GM23338 (cell line): ENCODE measurements at regions not wholly inside any gene's neighbourhood (a gene's known extent, or its start where the extent isn't known, plus 50 kb on each side); places are given as distances from the start of the nearest gene placed in this dataset.

Experiments
- ATAC-seq: fragments of 200-7000 bp; cut with Tn5 transposase; 3 replicates; pipeline ENCODE4 v1.9.1; 2020
- DNase-seq: peaks from one replicate; pipeline ENCODE4 v3.0.0-alpha.2; 2015; ENCODE audit warnings: low spot score
- H2AFZ ChIP-seq: fragments of 200-600 bp; sonication (generic); 2 replicates; pipeline ENCODE4 v1.8.0; 2016; ENCODE audit warnings: antibody characterized with exemption, mild to moderate bottlenecking, moderate library complexity
- H3F3A ChIP-seq: fragments of 200-600 bp; sonication (generic); replicated peaks from 2 replicates; pipeline ENCODE4 v1.8.0; 2017; ENCODE audit warnings: antibody characterized with exemption, mixed run types, low read depth
- H3K27ac ChIP-seq: fragments of 200-600 bp; sonication (generic); 2 replicates; pipeline ENCODE4 v1.6.1; 2016; ENCODE audit warnings: low read depth
- H3K27me3 ChIP-seq: fragments of 200-600 bp; sonication (generic); 2 replicates; pipeline ENCODE4 v1.8.0; 2016; ENCODE audit warnings: mild to moderate bottlenecking, mixed run types, moderate library complexity; ENCODE audit not compliant: insufficient read depth
- H3K36me3 ChIP-seq: fragments of 200-600 bp; sonication (generic); 2 replicates; pipeline ENCODE4 v1.8.0; 2016; ENCODE audit warnings: mild to moderate bottlenecking; ENCODE audit not compliant: insufficient read depth
- H3K4me1 ChIP-seq: fragments of 200-600 bp; sonication (generic); 2 replicates; pipeline ENCODE4 v1.8.0; 2016; ENCODE audit warnings: mild to moderate bottlenecking, moderate library complexity; ENCODE audit not compliant: insufficient read depth
- H3K4me2 ChIP-seq: fragments of 200-600 bp; sonication (generic); 2 replicates; pipeline ENCODE4 v1.7.1; 2017; ENCODE audit warnings: mixed run types
- H3K4me3 ChIP-seq: fragments of 200-600 bp; sonication (generic); 2 replicates; pipeline ENCODE4 v1.6.1; 2016; ENCODE audit warnings: mixed run types
- H3K79me2 ChIP-seq: fragments of 200-600 bp; sonication (generic); replicated peaks from 2 replicates; pipeline ENCODE4 v1.8.0; 2017; ENCODE audit warnings: mild to moderate bottlenecking; ENCODE audit not compliant: insufficient read depth
- H3K9me2 ChIP-seq: fragments of 200-600 bp; sonication (generic); 2 replicates; pipeline ENCODE4 v1.8.0; 2017; ENCODE audit not compliant: insufficient read depth
- H4K20me1 ChIP-seq: fragments of 200-600 bp; sonication (generic); replicated peaks from 2 replicates; pipeline ENCODE4 v1.8.0; 2017; ENCODE audit warnings: mild to moderate bottlenecking; ENCODE audit not compliant: insufficient read depth
- H3K27ac Mint-ChIP-seq: 2 replicates; pipeline ENCODE4 v1.8.0; 2020; ENCODE audit warnings: inconsistent platforms, mild to moderate bottlenecking, moderate library complexity, mixed read lengths
- H3K27me3 Mint-ChIP-seq: 3 replicates; pipeline ENCODE4 v1.8.0; 2022; ENCODE audit warnings: low read depth, mild to moderate bottlenecking, moderate library complexity, mixed read lengths, inconsistent platforms; ENCODE audit not compliant: insufficient read depth, poor library complexity
- H3K36me3 Mint-ChIP-seq: 3 replicates; pipeline ENCODE4 v1.8.0; 2021; ENCODE audit warnings: low read depth, mild to moderate bottlenecking, inconsistent platforms, moderate library complexity, mixed read lengths
- H3K4me1 Mint-ChIP-seq: 3 replicates; pipeline ENCODE4 v1.8.0; 2020; ENCODE audit warnings: mild to moderate bottlenecking, inconsistent platforms, mixed read lengths
- H3K4me3 Mint-ChIP-seq: 3 replicates; pipeline ENCODE4 v1.8.0; 2021; ENCODE audit warnings: moderate library complexity, mild to moderate bottlenecking, inconsistent platforms, mixed read lengths
- H3K9me3 Mint-ChIP-seq: 3 replicates; pipeline ENCODE4 v1.8.0; 2020; ENCODE audit warnings: moderate library complexity, mild to moderate bottlenecking, inconsistent platforms, mixed read lengths
- CREB1 ChIP-seq: fragments of 250-450 bp; sonication (Bioruptor Pico); IDR thresholded peaks from 2 replicates; pipeline ENCODE4 v1.5.0; 2020; ENCODE audit warnings: low read depth, mild to moderate bottlenecking, moderate library complexity
- ETS1 ChIP-seq: IDR thresholded peaks from 2 replicates; pipeline ENCODE4 v1.6.1; 2016; ENCODE audit warnings: antibody characterized with exemption
- JUNB ChIP-seq: IDR thresholded peaks from one replicate; pipeline ENCODE4 v1.6.1; 2016; ENCODE audit warnings: antibody characterized with exemption; ENCODE audit not compliant: unreplicated experiment
- NANOG ChIP-seq: IDR thresholded peaks from 2 replicates; pipeline ENCODE4 v1.6.1; 2016; ENCODE audit warnings: antibody characterized with exemption, borderline replicate concordance
- STAT1 ChIP-seq: IDR thresholded peaks from one replicate; pipeline ENCODE4 v1.6.1; 2016; ENCODE audit warnings: antibody characterized with exemption; ENCODE audit not compliant: unreplicated experiment
- ZNF114 ChIP-seq: fragments of 250-450 bp; sonication (Bioruptor Pico); IDR thresholded peaks from 2 replicates; pipeline ENCODE4 v1.5.0; 2020; ENCODE audit warnings: mild to moderate bottlenecking, moderate library complexity
- ZNF462 ChIP-seq: fragments of 250-450 bp; sonication (Bioruptor Pico); IDR thresholded peaks from 2 replicates; pipeline ENCODE4 v1.5.0; 2020; ENCODE audit warnings: mild to moderate bottlenecking, moderate library complexity

DNA sequence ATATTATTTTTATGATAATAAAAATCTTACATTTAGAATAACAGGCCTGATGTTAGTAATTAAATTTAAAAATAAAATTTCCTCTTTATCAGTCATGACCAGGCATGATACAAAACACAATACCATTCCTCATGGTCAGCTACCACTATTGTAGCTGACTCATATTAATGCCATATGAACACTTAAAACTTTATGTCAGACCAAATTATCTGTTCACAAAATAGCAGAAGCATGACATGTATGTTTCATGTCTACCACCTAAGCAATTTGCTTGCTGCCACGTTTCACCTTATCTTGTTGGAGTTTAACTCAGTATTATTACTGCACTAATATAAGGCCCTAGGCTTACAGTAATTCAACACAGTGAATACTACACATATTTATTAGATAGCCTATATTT lies 65.7 kb downstream of the HTR1B start:
- Mint-ChIP-seq H3K9me3 (no peaks in the 10 kb centered on the region), H3K4me1 (peaks cover 11% of the 10 kb centered on the region; the same call in 2 of the 3 replicates)
- DNase-seq = no peak

More for the DNA sequence above, 65.7 kb downstream of the HTR1B start:
- no peaks in the 10 kb centered on the region for H3K27me3 ChIP-seq
- Mint-ChIP-seq H3K36me3 (no peaks in the 10 kb centered on the region), H3K4me3 (no peak overlapping the region), H3K27ac (no peak overlapping the region), H3K27me3 (no peaks in the 10 kb centered on the region)
- H3K4me3 ChIP-seq = no peak overlapping the region
- H3K4me2 ChIP-seq = no peak overlapping the region
- H3K36me3 ChIP-seq = no peaks in the 10 kb centered on the region
- no peaks in the 10 kb centered on the region for H3K9me2 ChIP-seq
- ATAC-seq = no peak
- no peaks in the 10 kb centered on the region for H3K79me2 ChIP-seq
- no peak overlapping the region for H3K27ac ChIP-seq
- TF ChIP-seq CREB1 (CRISPR knock-in tag) (no peak), ZNF462 (no peak), NANOG (no peak), ZNF114 (no peak), STAT1 (no peak), ETS1 (no peak), JUNB (no peak)
- H4K20me1 ChIP-seq = no peaks in the 10 kb centered on the region
- no peaks in the 10 kb centered on the region for H3F3A ChIP-seq
- no peak overlapping the region for H2AFZ ChIP-seq
- peaks cover 13% of the 10 kb centered on the region for H3K4me1 ChIP-seq
